CD14-positive monocyte (primary cell): ENCODE measurements at regions not wholly inside any gene's neighbourhood (a gene's known extent, or its start where the extent isn't known, plus 50 kb on each side); places are given as distances from the start of the nearest gene placed in this dataset.

Experiments
- DNase-seq, 3 donors: peaks; one replicate each; pipeline ENCODE4 v3.0.0-alpha.2; 2011 to 2022
- H2AFZ ChIP-seq: 2 replicates; pipeline ENCODE4 v1.6.0; 2012; ENCODE audit warnings: mild to moderate bottlenecking, low read depth, low read length, inconsistent platforms; ENCODE audit not compliant: insufficient read depth, poor library complexity, severe bottlenecking
- H3K27ac ChIP-seq, 2 donors: 1 replicate in 1 of 2; 2 replicates in 1 of 2; pipeline ENCODE4 v1.5.1; 2012 to 2013; ENCODE audit warnings: low read length in 2 of 2, control low read depth in 1 of 2, inconsistent platforms in 1 of 2, low read depth in 1 of 2, mild to moderate bottlenecking in 1 of 2
- H3K27me3 ChIP-seq, 2 donors: one replicate each; pipeline versions ENCODE4 v1.6.0 to v1.6.1; 2011 to 2013; ENCODE audit warnings: low read length in 2 of 2; ENCODE audit not compliant: control insufficient read depth in 2 of 2, insufficient read depth in 2 of 2
- H3K36me3 ChIP-seq, 2 donors: replicated peaks in 1 of 2; 1 replicate in 1 of 2; 2 replicates in 1 of 2; pipeline versions ENCODE4 v1.5.1 to v1.6.1; 2012 to 2013; ENCODE audit warnings: low read length in 2 of 2, control low read depth in 1 of 2, inconsistent platforms in 1 of 2, mild to moderate bottlenecking in 1 of 2; ENCODE audit not compliant: insufficient read depth in 2 of 2, control insufficient read depth in 1 of 2
- H3K4me1 ChIP-seq, 2 donors: 1 replicate in 1 of 2; 2 replicates in 1 of 2; pipeline versions ENCODE4 v1.5.1 to v1.6.1; 2012 to 2013; ENCODE audit warnings: low read length in 2 of 2, control low read depth in 1 of 2, inconsistent platforms in 1 of 2, mild to moderate bottlenecking in 1 of 2, moderate library complexity in 1 of 2; ENCODE audit not compliant: insufficient read depth in 2 of 2, control insufficient read depth in 1 of 2
- H3K4me2 ChIP-seq: replicated peaks from 2 replicates; pipeline ENCODE3; 2012; ENCODE audit warnings: low read length, moderate library complexity, mild to moderate bottlenecking; ENCODE audit not compliant: poor library complexity, severe bottlenecking; ENCODE audit errors: extremely low read depth
- H3K4me3 ChIP-seq, 3 experiments: fragments of 200-600 bp in 1 of 3; sonication (generic) in 1 of 3; replicated peaks in 1 of 3; 1 replicate in 2 of 3; 2 replicates in 1 of 3; pipeline ENCODE4 v1.5.1; 2011 to 2013; ENCODE audit warnings: low read length in 3 of 3, mild to moderate bottlenecking in 3 of 3, control low read depth in 2 of 3, low read depth in 2 of 3, inconsistent platforms in 1 of 3, moderate library complexity in 1 of 3
- H3K79me2 ChIP-seq: 2 replicates; pipeline ENCODE4 v1.6.0; 2012; ENCODE audit warnings: mild to moderate bottlenecking, control low read depth, inconsistent platforms, low read length, moderate library complexity; ENCODE audit not compliant: insufficient read depth
- H3K9ac ChIP-seq: 2 replicates; pipeline ENCODE4 v1.6.0; 2017; ENCODE audit warnings: low read length, mild to moderate bottlenecking; ENCODE audit not compliant: insufficient read depth, poor library complexity, severe bottlenecking
- H3K9me3 ChIP-seq, 2 donors: replicated peaks in 1 of 2; 1 replicate in 1 of 2; 2 replicates in 1 of 2; pipeline versions ENCODE4 v1.5.1 to v1.6.1; 2012 to 2013; ENCODE audit warnings: low read length in 2 of 2, control low read depth in 1 of 2; ENCODE audit not compliant: control insufficient read depth in 1 of 2, insufficient read depth in 1 of 2
- H4K20me1 ChIP-seq: 2 replicates; pipeline ENCODE4 v1.6.0; 2012; ENCODE audit warnings: mild to moderate bottlenecking, low read length, control low read depth, moderate library complexity; ENCODE audit not compliant: insufficient read depth
- H3K27ac Mint-ChIP-seq, 7 donors: one replicate each; pipeline ENCODE4 v1.8.0; 2020; ENCODE audit warnings: mild to moderate bottlenecking in 7 of 7, mixed read lengths in 7 of 7, moderate library complexity in 6 of 7, inconsistent platforms in 2 of 7
- H3K27me3 Mint-ChIP-seq, 3 donors: one replicate each; pipeline ENCODE4 v1.8.0; 2021 to 2022; ENCODE audit warnings: low read depth in 3 of 3, mild to moderate bottlenecking in 3 of 3, mixed read lengths in 3 of 3, moderate library complexity in 3 of 3, inconsistent platforms in 1 of 3
- H3K36me3 Mint-ChIP-seq, 2 donors: one replicate each; pipeline ENCODE4 v1.8.0; 2020; ENCODE audit warnings: mixed read lengths in 2 of 2, inconsistent platforms in 1 of 2, mild to moderate bottlenecking in 1 of 2
- H3K4me1 Mint-ChIP-seq: one replicate; pipeline ENCODE4 v1.8.0; 2020; ENCODE audit warnings: mild to moderate bottlenecking, mixed read lengths
- H3K4me3 Mint-ChIP-seq, 2 donors: one replicate each; pipeline ENCODE4 v1.8.0; 2020; ENCODE audit warnings: mild to moderate bottlenecking in 2 of 2, mixed read lengths in 2 of 2, moderate library complexity in 1 of 2
- H3K9me3 Mint-ChIP-seq, 7 donors: one replicate each; pipeline ENCODE4 v1.8.0; 2020 to 2022; ENCODE audit warnings: mixed read lengths in 7 of 7, mild to moderate bottlenecking in 6 of 7, moderate library complexity in 6 of 7, inconsistent platforms in 2 of 7
- WGBS: methylation state at CpG from one replicate; pipeline ENCODE4 v1.1.5; 2013; ENCODE audit warnings: missing lambda C conversion rate; ENCODE audit not compliant: insufficient coverage; 5-methylcytosine and 5-hydroxymethylcytosine counted together
- intact Hi-C, 2 donors: fragments of 100-400 bp; cut with micrococcal nuclease; formaldehyde crosslinking; loops; one replicate each; pipeline versions ENCODE4 v1.15.0 to v1.15.1; 2023
- TF ChIP-seq, protein P1 (sequence below): fragments of 200-600 bp; IDR thresholded peaks from one replicate; pipeline ENCODE4 v1.8.0; 2022; ENCODE audit warnings: antibody characterized with exemption, mild to moderate bottlenecking

DNA sequence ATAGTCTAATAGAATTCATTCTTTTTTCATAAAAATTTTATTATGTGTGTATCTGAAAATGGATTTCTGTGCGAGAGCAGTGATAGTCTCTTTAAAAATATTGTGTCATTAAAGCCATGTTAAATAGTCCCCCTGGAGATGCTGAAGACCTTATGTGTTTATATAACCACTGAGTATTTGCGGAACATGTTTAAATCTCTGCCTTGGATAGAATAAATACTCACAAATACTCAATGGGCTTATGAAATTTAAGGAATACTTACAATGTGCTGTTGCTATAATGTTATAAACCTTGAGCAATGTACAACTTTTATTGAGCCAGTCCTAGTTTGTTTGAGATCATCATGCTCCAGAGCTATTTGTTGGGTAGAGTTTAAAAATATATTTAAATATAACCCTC, 226.0 kb downstream of the SNAPC1 start:
- Mint-ChIP-seq H3K27ac (no peak overlapping the region), H3K4me3 (no peak overlapping the region)

DNA sequence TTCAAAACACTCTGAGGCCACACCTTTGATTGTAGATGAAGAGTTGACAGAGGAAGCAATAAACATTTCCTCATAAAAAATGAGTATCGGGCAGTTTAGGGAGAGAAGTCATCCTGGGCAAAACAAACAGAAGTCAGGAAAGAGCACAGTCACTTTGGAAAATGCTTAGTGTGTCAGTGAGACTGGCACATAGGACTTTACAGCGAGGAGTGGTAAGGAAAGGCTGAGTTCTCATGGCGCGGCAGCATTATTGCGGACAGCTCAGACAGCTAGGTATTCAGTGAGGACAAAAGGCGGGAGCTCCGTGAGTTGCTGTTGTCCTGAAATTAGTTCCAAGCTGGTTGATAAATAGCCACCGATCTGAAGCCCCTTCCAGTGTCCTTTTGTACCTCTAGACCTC, 229.9 kb downstream of the SNAPC1 start:
- H3K36me3 ChIP-seq, result no peaks in the 10 kb centered on the region
- no peaks in the 10 kb centered on the region for H3K9me3 ChIP-seq
- TF ChIP-seq, protein P1, sequence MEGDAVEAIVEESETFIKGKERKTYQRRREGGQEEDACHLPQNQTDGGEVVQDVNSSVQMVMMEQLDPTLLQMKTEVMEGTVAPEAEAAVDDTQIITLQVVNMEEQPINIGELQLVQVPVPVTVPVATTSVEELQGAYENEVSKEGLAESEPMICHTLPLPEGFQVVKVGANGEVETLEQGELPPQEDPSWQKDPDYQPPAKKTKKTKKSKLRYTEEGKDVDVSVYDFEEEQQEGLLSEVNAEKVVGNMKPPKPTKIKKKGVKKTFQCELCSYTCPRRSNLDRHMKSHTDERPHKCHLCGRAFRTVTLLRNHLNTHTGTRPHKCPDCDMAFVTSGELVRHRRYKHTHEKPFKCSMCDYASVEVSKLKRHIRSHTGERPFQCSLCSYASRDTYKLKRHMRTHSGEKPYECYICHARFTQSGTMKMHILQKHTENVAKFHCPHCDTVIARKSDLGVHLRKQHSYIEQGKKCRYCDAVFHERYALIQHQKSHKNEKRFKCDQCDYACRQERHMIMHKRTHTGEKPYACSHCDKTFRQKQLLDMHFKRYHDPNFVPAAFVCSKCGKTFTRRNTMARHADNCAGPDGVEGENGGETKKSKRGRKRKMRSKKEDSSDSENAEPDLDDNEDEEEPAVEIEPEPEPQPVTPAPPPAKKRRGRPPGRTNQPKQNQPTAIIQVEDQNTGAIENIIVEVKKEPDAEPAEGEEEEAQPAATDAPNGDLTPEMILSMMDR, result no peak
- no peak overlapping the region for H3K27ac ChIP-seq
- H3K79me2 ChIP-seq, result no peaks in the 10 kb centered on the region
- H3K4me3 Mint-ChIP-seq, result no peak overlapping the region
- 90% methylated on average over 8 of the region's 8 CpGs for WGBS
- H3K4me2 ChIP-seq, result no peak overlapping the region
- no peaks in the 10 kb centered on the region for H4K20me1 ChIP-seq
- no peak overlapping the region for H2AFZ ChIP-seq
- peaks cover 0 to 2% (median 0%) of the 10 kb centered on the region in 3 donors for H3K27me3 Mint-ChIP-seq
- no peak overlapping the region for H3K27ac Mint-ChIP-seq
- intact Hi-C loops, result no loop called here
- H3K9me3 Mint-ChIP-seq, result no peaks in the 10 kb centered on the region
- H3K9ac ChIP-seq, result no peak overlapping the region
- H3K4me1 Mint-ChIP-seq, result no peaks in the 10 kb centered on the region
- no peak for DNase-seq
- no peaks in the 10 kb centered on the region for H3K27me3 ChIP-seq
- H3K4me1 ChIP-seq, result no peaks in the 10 kb centered on the region
- no peak overlapping the region for H3K4me3 ChIP-seq
- no peaks in the 10 kb centered on the region for H3K36me3 Mint-ChIP-seq

More for the DNA sequence above, 226.0 kb downstream of the SNAPC1 start:
- DNase-seq, result no peak
- Mint-ChIP-seq H3K9me3 (no peaks in the 10 kb centered on the region), H3K4me1 (no peaks in the 10 kb centered on the region), H3K27me3 (peaks cover 0 to 2% (median 0%) of the 10 kb centered on the region in 3 donors), H3K36me3 (no peaks in the 10 kb centered on the region)
- Histone ChIP-seq H3K79me2 (no peaks in the 10 kb centered on the region), H3K4me2 (no peak overlapping the region), H3K27me3 (no peaks in the 10 kb centered on the region), H3K9ac (no peak overlapping the region), H3K9me3 (no peaks in the 10 kb centered on the region), H4K20me1 (no peaks in the 10 kb centered on the region), H3K36me3 (no peaks in the 10 kb centered on the region), H2AFZ (no peak overlapping the region), H3K27ac (no peak overlapping the region), H3K4me1 (no peaks in the 10 kb centered on the region), H3K4me3 (no peak overlapping the region)
- WGBS, result no CpG with 5 or more reads among the region's 2 CpGs
- TF ChIP-seq, protein P1, result no peak
- intact Hi-C loops, result no loop called here
